ENCODE measurements at regions not wholly inside any gene's neighbourhood (a gene's known extent, or its start where the extent isn't known, plus 50 kb on each side); places are given as distances from the start of the nearest gene placed in this dataset.
A peak's percentile ranks its signal among the peaks of the same experiment; 100 is the strongest.

- H3K27me3 ChIP-seq (ENCODE audit: control insufficient read depth in 4 of 4, insufficient read depth in 4 of 4, low read length in 3 of 4): no peaks in the 10 kb centered on the region
- H3K9ac ChIP-seq (ENCODE audit: low read depth in 1 of 2, low read length in 2 of 2): no peak overlapping the region
- DNase-seq (ENCODE audit: low spot score): no peak
- H3K4me3 ChIP-seq (ENCODE audit: low read depth in 1 of 3, low read length in 3 of 3): no peak overlapping the region
- TF ChIP-seq HNF4A (conservative IDR thresholded peaks at IDR 0.05) (peak; percentile 36 to 54), ZBTB33 (IDR thresholded peaks at IDR 0.05) (no peak), RXRA (IDR thresholded peaks at IDR 0.05) (peak in 1 of 2 donors; percentile 16)
- H3K9me3 ChIP-seq (ENCODE audit: control insufficient read depth in 4 of 4, low read length in 3 of 4): no peaks in the 10 kb centered on the region
- H3K27ac ChIP-seq (ENCODE audit: low read depth in 1 of 2, low read length in 2 of 2): no peak overlapping the region
- WGBS: 82% methylated on average over 22 of the region's 22 CpGs
- H3K4me1 ChIP-seq (ENCODE audit: control insufficient read depth in 4 of 4, insufficient read depth in 4 of 4, low read length in 3 of 4): no peaks in the 10 kb centered on the region
- H3K36me3 ChIP-seq (ENCODE audit: control insufficient read depth in 4 of 4, insufficient read depth in 3 of 4, low read depth in 1 of 4, low read length in 3 of 4): no peaks in the 10 kb centered on the region
These were observed 61.7 kb upstream of the PSD2 start for GRCh38 chr5:139733698-139734538.

DNA sequence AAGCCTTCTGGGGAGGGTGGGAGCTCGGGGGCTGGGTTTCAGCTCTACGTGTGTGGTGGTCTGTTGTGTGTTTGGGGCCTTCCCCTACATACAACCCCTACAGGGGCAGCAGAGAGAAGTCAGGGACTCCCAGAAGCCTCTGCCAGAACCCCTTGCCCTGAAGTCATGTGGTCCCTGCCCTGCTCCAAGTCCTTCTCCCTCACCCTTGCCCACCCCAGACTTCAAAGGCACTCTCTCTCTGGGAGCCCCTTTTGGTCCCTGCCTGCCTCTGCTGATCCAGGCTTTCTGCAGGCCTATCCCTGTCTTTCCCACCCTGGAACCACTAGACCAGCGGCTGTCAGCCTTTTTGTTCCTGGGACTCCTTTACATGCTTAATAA is 61.1 kb upstream of the PSD2 start:
- DNase-seq (ENCODE audit: low spot score): no peak
- 91% methylated on average over 3 of the region's 3 CpGs for WGBS
- H3K9me3 ChIP-seq (ENCODE audit: control insufficient read depth in 4 of 4, low read length in 3 of 4): no peaks in the 10 kb centered on the region
- no peaks in the 10 kb centered on the region for H3K4me1 ChIP-seq (ENCODE audit: control insufficient read depth in 4 of 4, insufficient read depth in 4 of 4, low read length in 3 of 4)
- TF ChIP-seq NR2F2 (IDR thresholded peaks at IDR 0.05) (no peak), RAD21 (IDR thresholded peaks at IDR 0.05) (no peak), JUND (IDR thresholded peaks at IDR 0.05) (no peak), HNF4A (conservative IDR thresholded peaks at IDR 0.05) (no peak), RXRA (IDR thresholded peaks at IDR 0.05) (no peak), FOXA1 (IDR thresholded peaks at IDR 0.05) (no peak)
- H3K9ac ChIP-seq (ENCODE audit: low read depth in 1 of 2, low read length in 2 of 2): no peak overlapping the region
- no peak overlapping the region for H3K4me3 ChIP-seq (ENCODE audit: low read depth in 1 of 3, low read length in 3 of 3)
- no peaks in the 10 kb centered on the region for H3K27me3 ChIP-seq (ENCODE audit: control insufficient read depth in 4 of 4, insufficient read depth in 4 of 4, low read length in 3 of 4)
- H3K36me3 ChIP-seq (ENCODE audit: control insufficient read depth in 4 of 4, insufficient read depth in 3 of 4, low read depth in 1 of 4, low read length in 3 of 4): no peaks in the 10 kb centered on the region
- H3K27ac ChIP-seq (ENCODE audit: low read depth in 1 of 2, low read length in 2 of 2): no peak overlapping the region

DNA sequence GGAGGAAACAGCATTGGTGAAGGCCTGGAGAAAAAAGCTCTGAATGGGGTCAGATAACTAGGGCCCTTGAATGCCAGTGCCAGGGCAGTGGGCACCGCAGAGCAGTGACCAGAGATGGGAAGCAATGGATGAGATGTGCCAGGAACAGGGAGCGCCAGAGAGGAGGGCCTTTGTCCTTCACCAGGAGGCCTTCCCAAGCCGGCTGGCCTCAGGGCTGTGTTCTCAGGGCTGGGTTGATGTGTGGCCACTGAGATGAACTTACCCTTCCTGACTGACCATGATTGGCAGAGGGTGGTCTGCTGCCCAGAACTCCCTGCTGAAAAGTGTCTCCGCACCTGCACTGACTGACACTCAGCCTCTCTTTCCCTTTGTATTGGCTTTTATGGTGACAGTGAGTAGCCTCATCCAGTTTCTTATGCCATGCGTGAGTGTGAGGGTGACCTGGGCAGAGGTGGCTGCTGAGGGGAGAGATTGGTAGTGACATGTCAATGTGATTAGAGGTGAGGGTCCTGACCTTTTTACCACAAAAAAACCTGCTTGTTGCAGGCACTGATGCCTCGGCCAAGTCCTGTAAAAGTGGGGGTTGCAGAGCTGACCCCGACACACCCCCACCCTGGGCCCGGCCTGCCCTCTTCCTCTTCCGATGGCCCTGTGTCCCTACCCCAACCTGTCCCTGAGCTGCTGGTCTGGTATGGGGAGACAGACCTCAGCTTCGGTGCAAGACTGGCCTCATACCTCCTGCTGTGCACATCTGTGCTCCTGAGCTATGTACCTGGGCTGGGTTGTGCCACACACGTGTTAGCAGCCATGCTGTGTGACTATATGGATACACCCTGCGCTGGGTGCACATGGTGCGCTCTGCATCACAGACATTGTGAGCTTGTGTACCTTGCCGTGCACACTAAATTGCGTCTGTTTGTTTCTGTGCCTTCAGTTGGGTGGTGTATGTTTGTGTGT is 57.1 kb upstream of the PSD2 start:
- no peak overlapping the region for H3K9ac ChIP-seq (ENCODE audit: low read depth in 1 of 2, low read length in 2 of 2)
- no peak overlapping the region for H3K27ac ChIP-seq (ENCODE audit: low read depth in 1 of 2, low read length in 2 of 2)
- TF ChIP-seq MAX (IDR thresholded peaks at IDR 0.05) (no peak), GABPA (IDR thresholded peaks at IDR 0.05 in 1 of 2, conservative IDR thresholded peaks at IDR 0.05 in 1 of 2) (no peak), RXRA (IDR thresholded peaks at IDR 0.05) (no peak), FOXA2 (IDR thresholded peaks at IDR 0.05) (no peak), NR2F2 (IDR thresholded peaks at IDR 0.05) (no peak), REST (IDR thresholded peaks at IDR 0.05) (no peak)
- H3K4me3 ChIP-seq (ENCODE audit: low read depth in 1 of 3, low read length in 3 of 3): no peak overlapping the region
- no peaks in the 10 kb centered on the region for H3K9me3 ChIP-seq (ENCODE audit: control insufficient read depth in 4 of 4, low read length in 3 of 4)
- no peaks in the 10 kb centered on the region for H3K36me3 ChIP-seq (ENCODE audit: control insufficient read depth in 4 of 4, insufficient read depth in 3 of 4, low read depth in 1 of 4, low read length in 3 of 4)
- 93% methylated on average over 15 of the region's 15 CpGs for WGBS
- no peaks in the 10 kb centered on the region for H3K27me3 ChIP-seq (ENCODE audit: control insufficient read depth in 4 of 4, insufficient read depth in 4 of 4, low read length in 3 of 4)
- no peaks in the 10 kb centered on the region for H3K4me1 ChIP-seq (ENCODE audit: control insufficient read depth in 4 of 4, insufficient read depth in 4 of 4, low read length in 3 of 4)
- no peak for DNase-seq (ENCODE audit: low spot score)
